Superior temporal gyrus (tissue), 1 donor: ENCODE measurements at regions not wholly inside any gene's neighbourhood (a gene's known extent, or its start where the extent isn't known, plus 50 kb on each side); places are given as distances from the start of the nearest gene placed in this dataset.

ENCODE experiments used
- DNase-seq: peaks from one replicate; pipeline ENCODE4 v3.0.0-alpha.2; 2016; ENCODE audit errors: extremely low spot score

DNA sequence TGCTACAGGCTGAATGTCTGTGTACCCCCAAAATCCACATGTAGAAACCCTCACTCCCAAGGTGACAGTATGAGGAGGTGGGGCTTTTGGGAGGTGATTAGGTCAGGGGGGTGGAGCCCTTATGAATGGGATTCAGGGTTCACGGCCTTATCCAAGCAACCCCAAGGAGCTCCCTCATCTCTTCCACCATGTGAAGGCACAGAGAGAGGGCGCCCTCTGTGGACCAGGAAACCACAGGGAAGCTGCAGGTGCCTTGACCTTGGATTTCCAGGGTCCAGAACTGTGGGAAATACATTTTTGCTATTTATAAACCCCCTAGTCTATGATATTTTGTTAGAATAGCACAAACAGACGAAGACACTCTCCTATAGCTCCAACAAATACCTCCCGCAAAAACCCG lies 53.6 kb upstream of the IRX2 start:
- no peak for DNase-seq

DNA sequence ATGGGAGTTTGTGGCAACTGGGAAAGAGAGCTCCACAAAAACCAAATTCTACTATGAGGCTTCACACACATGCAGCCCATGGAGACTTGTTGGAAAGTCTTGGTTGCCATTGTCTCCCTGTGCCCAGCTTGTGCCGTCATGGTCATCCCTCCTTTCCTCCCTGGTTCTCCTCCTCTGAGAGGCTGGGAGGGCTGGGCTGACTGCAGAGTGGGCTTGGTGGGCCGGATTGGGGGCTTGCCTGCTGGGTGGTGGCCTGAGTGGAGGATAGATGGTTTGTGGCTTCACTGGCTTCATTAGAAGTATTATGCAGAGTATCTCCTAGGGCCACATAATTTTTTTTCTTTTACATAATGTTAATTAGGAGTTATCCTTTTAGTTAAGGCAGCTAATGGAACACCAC lies 52.3 kb upstream of the IRX2 start:
- no peak for DNase-seq

GRCh38 chr5:2802693-2803365 lies 51.4 kb upstream of the IRX2 start:
- DNase-seq = no peak

DNA sequence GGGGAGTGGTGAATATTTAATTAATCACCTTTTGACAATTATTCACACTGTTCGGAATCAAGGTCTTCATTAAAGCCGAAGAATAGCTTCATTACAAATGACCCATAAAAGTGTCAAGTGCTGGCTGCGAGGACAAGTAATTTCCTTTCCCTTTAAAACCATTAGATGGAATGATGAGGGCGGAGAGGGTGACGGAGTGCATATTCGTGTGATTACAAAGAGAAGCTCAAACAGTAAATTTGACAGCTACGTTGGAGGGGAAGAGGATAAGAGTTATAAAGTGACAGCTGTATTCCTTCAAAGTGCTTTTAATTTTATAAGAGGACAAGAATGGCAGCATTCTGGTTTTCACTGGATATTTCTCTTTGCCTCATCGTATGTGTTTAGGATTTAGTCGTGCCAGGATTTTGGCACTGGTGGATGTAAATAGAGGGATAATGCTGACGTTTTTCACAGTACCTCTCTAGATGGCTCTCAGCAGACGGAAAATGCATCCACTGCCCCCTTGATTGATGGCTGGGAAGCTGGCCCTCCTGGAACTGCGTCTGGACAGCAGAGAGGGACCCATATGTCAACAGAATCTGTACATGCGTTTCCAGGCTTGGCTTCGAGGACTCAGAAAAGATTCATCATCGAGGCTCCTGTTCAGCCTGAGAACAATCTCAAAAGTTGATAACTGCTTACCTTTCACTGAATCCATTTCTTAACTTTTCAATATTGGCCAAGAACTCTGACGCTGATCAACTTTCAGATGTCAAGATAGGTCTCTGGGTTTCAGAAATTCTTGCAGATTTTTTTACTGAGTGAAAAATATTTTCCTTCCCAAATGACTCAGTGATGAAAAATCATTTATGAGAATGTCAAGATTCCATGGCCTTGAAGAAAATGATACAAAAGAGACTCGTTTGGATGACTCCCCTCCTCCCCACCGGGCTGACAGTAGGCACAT lies 50.4 kb upstream of the IRX2 start:
- DNase-seq = no peak
